ENCODE measurements at regions not wholly inside any gene's neighbourhood (a gene's known extent, or its start where the extent isn't known, plus 50 kb on each side); places are given as distances from the start of the nearest gene placed in this dataset.
A peak's percentile ranks its signal among the peaks of the same experiment; 100 is the strongest.
"Not testable (repeated sequence)": the region's sequence is repeated elsewhere in the genome, so short reads cannot be mapped to it uniquely, and the experiment has no call there.

GRCh38 chr1:101431956-101432510 lies 195.2 kb downstream of the S1PR1 start:
- peak; percentile 87 for DNase-seq

DNA sequence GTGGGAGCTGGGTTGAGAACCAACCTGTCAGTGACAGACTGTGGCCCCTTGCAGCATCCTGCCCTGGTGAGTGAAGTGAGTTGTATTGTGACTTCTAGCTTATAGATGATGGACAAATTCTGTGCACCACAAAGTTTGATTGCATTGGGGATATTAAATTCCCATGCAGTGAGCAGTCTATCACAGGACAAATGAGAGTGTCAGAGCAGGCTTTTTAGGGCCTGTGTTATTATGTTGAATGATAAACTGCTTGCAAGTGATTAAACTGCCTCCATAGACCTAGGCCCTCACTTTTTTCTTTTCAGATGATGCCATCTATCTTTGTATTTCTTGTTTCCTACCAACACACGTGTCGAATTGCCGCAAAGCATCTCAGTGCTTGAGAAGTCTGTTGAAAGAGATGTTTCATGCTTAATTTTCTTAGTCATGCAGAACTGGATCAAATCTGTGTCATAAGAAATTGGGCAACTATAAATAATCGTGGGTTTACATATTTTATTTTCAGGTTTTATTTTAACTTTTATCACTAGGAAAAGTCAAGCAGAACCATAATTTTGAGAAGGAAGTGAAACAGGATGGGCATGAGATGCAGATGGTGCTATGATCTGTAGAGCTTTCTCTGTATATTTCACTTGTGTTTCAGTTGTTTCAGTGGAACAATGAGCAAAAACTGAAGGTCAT lies 199.2 kb downstream of the S1PR1 start:
- DNase-seq: no peak

DNA sequence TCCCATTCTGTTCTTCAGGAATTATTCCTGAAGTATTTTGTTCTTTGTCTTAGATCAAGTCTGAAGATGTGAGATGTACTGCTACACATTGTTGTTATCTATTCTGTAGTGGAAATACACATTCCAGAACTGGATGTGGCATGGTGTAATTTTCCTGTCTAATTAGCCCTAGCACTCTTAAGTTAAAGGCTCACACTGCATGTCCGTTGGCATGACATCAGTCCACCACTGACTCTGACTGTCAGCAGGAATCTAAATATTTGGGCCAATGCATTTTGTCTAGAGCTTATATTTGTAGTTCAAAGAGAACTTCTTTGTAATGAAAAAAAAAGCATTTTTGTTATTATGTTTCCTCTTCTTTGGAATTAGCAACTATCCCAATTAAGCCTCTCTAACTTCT lies 201.0 kb downstream of the S1PR1 start:
- no peak for DNase-seq

DNA sequence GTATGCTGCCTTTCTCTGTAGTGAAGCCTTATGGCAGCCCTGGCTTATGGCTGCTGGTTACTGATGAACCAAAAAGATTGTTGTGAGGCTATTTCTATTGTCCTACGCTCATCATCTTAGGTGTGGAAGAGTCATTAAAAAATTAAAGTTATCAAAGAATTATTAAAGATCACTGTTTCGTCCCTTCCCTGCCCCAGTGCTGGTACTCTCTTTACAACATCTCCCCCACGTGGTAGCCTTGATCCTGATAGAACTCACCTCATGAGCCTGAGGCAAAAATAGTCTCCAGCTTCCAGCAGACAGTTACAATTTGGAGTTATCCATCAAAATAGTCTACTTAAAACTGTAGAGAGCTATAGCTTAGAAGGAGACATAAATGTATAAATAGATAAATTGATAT lies 201.5 kb downstream of the S1PR1 start:
- no peak for DNase-seq

DNA sequence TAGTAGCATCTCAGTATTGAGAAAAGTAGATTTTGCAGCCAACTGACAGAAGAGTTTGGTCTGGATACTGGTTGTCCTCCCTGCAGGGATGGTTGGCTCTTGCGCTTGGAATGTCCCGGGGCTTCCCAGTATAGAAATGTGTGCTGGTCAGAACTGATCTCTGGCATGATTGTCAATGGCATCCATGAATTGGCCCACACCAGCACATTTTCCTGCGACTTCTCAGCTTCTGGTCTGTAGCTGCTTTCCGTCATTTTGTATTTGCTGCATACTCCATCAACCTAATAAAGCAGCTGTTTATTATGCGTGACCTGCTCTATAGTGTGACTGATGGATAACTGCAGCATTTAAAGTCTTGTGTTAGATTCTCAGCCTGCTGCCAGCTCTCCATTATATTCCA lies 203.7 kb downstream of the S1PR1 start:
- DNase-seq: no peak

GRCh38 chr1:101444381-101444780 lies 207.6 kb downstream of the S1PR1 start:
- no peak for DNase-seq

DNA sequence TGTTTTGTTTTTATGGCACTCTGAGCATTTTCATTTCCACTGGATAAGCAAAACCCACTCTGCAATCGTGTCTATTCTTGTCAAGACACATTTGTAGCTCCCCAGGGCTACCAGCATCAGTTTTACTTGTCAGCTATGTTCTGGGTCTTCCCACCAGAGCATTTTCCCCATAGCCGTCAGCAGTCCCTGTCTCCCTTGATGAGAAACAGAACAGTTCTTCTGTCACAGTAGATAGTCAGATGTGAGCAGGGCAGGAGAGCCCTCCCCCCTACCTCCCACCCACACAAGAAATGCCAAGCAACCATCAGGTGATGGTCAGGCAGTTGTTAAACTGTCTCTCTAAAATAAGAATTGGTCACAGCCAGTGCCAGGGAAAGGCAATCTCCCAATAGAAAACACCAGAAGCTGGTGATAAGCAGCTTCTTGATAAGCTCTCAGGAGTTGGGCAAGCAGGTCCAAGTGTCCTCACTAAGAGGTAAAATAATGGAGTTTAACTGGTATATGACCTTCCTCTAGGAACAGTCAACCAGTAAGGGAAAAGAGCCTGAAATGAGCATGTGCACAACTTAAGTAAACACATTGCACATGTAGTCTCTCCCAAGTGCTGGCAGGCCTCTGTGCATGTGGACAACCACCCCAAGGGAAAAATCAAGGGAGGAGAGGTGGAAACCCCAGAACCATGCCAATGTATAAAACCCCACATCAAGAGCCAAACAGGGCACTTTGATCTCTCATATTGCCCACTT lies 208.2 kb downstream of the S1PR1 start:
- DNase-seq: no peak

GRCh38 chr1:101448018-101448417 lies 211.2 kb downstream of the S1PR1 start:
- DNase-seq: no peak

GRCh38 chr1:101450691-101451090 lies 213.9 kb downstream of the S1PR1 start:
- not testable (repeated sequence) for DNase-seq

DNA sequence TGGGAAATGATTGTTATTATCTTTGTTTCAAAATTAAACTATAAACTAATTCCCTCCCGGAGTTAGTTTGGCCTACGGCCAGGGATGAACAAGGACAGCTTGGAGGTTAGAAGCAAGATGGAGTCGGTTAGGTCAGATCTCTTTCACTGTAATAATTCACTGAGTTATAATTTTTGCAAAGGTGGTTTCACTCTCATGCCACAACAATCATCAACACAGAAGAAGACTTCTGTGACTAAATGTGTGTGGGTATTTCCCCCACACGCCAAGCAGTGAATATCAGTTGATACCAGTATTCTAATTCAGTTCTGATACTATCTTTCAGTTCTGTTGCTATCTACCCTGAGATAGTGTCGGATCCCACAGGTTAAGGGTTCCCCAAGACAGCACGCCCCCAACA lies 215.1 kb downstream of the S1PR1 start:
- no peak for DNase-seq

DNA sequence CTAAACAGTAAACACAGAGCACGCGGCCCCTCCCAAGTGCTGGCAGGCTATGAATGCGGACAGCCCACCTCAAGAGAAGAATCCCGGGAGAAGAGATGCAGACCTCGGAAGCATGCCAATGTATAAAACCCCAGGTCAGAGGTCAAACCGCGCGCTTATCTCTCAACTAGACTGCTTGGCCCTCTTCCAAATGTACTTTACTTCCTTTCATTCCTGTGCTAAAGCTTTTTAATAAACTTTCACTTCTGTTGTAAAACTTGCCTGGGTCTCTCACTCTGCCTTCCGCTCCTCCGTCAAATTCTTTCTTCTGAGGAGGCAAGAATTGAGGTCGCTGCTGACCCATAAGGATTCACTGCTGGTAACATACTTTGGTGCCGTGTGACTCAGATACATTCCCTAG lies 216.0 kb downstream of the S1PR1 start:
- no peak for DNase-seq

DNA sequence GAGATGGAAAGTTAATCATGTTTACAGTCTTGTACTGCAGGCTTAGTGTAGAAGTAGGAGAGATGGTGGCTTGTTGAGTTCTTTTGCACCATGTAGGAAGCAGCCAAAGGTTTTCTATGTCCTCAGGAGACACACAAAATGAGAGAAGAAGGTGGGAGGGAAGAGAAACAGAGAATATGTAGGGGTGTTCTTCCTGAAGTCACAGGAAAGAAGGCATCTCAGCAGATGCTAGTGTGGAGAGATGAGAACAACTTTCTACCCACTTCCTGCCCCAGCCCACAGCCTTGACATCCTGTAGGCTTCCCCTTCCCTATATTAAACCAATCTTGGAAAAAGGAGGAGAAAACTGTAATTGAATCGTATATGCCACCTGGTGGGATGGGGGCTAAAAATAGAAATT lies 217.0 kb downstream of the S1PR1 start:
- DNase-seq: no peak

DNA sequence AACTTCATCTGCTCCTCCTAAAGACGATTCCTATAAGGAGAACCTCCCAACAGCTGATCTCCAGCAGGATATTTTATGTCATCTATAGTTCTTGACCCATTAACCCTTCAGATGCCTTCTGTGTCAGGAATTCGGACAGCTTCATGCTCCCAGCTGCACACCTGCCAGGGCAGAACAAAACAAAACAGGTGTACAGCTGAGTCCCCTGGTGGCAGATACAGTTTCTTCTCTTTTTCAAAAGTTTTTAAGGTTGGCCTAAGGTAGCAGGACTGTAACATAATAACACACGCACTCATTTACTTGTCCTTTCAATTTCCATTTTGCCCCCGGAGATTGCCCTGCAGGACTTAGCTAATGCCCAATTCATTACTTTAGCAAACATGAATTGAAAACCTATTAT lies 218.3 kb downstream of the S1PR1 start:
- no peak for DNase-seq

- peak; percentile 67 for DNase-seq
Measured at GRCh38 chr1:101460739-101461138, 223.9 kb downstream of the S1PR1 start.

- no peak for DNase-seq
Measured at GRCh38 chr1:101463195-101463594, 226.4 kb downstream of the S1PR1 start.

DNA sequence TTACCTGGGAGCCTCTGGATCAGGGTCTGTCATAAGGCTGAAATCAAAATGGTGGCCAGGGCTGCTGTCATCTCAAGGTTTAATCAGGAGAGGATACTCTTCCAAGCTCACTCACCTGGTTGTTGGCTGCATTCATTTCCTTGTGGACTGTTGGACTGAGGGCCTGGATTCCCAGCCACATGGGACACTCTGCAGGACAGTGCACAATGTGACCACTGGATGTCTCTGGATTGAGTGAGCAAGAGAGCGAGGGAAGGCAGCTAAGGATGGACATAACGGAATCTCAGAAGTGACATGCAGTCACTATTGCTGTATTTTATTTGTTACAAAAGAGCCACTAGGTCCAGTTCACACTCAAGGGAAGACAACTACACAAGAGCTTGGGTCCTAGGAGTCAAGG lies 229.1 kb downstream of the S1PR1 start:
- DNase-seq: no peak

DNA sequence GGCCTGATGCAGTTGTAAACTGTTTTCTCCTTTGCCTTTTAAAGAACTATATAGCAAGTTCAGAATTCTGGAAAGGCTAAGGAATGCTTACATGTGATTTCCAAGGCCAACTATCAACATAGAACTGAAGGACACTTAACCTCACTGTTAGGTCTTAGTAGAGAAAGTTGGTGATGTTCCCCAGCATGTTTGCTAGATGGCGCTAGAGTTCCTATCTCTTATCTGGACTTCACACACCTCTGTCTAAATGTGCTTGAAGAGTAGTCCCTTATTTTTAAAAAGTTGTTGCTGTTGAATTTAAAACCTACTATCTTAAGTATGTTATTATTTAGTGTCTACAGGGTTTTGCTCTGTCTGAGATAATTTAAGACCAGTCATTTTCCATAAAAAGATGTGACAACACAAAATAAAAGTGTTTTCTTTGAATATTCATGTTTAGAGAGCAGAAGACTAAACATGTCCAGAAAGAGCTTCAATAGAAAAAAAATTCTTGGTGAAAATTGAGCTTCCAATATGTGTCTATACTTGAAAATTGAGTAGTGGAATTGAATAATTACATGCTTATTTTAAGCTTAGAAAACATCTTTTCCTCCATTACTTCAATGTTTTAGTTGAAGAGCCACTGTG lies 237.3 kb downstream of the S1PR1 start:
- no peak for DNase-seq

DNA sequence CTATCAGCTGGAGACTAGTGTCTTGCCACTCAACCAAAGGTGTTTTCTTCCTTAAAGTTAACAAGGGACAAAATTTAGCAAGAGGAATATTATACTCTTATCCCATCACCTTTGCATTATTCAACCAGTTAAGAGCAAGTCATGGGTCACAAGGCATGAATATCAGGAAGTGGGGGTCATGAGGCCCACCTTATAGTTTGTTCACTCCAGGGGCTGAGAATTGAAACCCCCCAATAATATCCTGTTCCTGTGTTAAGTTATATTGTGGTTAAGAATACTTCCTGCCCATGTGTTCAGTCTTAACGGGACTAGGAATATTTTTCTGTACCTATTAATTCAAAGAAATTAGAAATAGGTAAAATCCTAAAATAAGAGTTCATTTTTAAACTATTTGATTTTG lies 239.7 kb downstream of the S1PR1 start:
- DNase-seq: no peak

DNA sequence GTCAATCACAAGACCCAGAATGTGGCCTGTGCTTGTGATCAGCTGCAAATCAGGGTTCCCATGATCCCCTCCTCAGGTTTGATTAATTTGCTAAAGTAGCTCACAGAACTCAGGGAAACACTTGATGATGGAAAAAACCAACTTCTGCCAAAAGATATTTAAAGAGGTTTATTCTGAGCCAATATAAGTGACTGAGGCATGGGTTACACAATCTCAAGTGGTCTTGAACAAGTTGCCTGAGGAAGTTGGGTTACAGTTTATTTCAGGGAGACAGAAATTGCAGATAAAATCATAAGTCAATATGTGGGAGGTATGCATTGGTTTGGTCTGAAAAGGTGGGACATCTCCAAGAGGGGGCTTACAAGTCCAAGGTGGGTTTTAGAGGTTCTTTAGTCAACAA lies 243.1 kb downstream of the S1PR1 start:
- DNase-seq: no peak

GRCh38 chr1:101482306-101482705 lies 245.5 kb downstream of the S1PR1 start:
- DNase-seq: no peak

GRCh38 chr1:101483982-101484688 lies 247.3 kb downstream of the S1PR1 start:
- no peak for DNase-seq

DNA sequence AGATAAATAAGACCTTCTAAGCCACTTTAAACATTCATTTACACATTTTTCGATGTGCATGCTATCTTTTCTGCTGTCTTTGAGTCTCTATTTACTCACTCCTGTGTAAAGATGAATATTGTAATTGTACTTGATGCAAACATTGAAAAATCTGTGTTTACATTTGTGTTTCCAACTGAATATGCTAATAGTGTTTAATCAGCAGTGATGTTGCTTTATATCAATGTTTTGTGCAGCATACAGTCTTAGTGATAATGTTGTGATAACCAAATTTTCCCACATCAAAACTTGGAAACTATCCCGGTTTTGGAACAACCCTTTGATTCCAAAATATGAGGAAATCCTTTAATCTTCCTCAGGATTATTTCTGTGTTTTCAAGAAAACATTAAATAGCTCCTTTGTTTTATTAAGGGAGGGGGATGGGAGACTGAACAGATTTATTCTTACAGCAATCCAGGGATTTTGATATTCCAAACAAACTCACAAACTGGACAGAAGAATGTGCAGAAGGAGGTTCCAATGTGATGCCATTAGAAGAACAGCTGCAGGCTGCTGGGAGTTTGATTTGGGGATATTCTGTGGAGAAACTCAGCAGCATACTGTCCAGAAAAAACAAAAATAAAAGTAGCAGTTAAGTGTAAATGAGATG lies 248.0 kb downstream of the S1PR1 start:
- no peak for DNase-seq

DNA sequence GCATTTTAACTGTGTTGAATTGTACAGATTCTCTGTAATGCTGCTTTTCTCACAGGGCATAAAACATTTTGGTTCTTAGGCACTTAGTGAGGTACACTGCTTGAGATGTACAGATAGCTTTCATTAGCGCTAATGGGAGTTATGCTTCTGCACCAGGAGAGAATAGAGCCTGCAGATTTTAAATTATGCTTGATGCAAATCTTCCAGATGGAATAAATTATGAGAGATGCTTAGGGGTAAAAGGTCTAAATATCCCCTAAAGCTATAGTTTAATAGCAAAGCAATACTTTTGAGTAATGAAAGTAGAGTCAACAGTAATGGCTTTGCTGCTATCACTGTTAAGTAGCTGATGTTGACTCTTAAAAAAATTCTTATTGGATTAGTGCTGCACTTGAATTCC lies 248.9 kb downstream of the S1PR1 start:
- DNase-seq: no peak

Data from NCI-H345 (cell line).